ENCODE measurements at regions not wholly inside any gene's neighbourhood (a gene's known extent, or its start where the extent isn't known, plus 50 kb on each side); places are given as distances from the start of the nearest gene placed in this dataset.

DNA sequence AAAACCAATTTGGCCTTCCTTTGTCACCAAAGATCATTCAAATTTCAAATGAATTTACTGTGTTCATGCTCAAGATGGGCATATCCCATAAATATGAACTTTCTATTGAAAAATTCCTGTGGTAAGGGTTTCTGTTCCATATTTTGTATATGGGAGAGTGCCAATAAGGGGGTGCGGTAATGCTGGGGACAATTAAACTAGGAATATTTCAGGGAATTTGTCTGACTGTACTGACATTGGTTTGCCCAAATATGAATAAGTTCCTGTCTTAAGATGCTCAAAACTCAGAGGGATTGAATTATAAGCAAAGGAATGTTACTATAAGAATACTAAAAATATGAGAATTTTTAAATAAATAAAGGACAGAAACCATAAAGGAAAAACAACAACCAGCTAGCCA, 553.0 kb upstream of the MARCKS start:
- TF ChIP-seq, protein P1, sequence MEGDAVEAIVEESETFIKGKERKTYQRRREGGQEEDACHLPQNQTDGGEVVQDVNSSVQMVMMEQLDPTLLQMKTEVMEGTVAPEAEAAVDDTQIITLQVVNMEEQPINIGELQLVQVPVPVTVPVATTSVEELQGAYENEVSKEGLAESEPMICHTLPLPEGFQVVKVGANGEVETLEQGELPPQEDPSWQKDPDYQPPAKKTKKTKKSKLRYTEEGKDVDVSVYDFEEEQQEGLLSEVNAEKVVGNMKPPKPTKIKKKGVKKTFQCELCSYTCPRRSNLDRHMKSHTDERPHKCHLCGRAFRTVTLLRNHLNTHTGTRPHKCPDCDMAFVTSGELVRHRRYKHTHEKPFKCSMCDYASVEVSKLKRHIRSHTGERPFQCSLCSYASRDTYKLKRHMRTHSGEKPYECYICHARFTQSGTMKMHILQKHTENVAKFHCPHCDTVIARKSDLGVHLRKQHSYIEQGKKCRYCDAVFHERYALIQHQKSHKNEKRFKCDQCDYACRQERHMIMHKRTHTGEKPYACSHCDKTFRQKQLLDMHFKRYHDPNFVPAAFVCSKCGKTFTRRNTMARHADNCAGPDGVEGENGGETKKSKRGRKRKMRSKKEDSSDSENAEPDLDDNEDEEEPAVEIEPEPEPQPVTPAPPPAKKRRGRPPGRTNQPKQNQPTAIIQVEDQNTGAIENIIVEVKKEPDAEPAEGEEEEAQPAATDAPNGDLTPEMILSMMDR (IDR thresholded peaks at IDR 0.05; ENCODE audit: low read depth, low read length), result no peak
- no peak overlapping the region for H3K4me3 ChIP-seq (ENCODE audit: low read depth, low read length)

DNA sequence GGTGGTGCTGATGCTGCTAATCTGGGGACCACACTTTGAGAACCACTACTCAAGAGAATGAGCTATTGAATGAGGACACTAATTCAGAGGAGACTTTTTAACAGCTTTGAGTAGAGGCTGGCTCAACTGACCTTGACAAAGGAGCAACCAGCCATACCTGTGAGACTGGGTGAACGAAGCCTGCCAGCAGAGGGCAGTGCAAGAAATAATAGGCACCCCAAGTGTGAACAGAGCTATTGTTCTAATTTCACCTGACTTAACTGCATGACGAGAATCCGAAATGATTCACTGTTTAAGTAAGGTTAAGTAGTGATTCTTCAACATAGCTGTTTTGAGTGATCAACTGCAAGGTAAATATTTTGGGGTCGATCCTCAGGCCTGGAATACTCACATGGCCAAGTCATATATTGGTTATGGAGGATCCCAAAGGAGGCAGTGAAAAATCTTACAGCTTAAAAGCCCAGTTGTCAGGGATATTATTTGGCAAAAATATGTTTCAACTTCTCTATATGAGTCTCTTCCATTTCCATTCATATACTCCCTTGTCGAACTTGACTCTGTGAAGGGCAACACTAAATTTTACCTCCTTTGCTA, 550.5 kb upstream of the MARCKS start:
- TF ChIP-seq, protein P1 (IDR thresholded peaks at IDR 0.05; ENCODE audit: low read depth, low read length), result peak; percentile 33
- H3K4me3 ChIP-seq (ENCODE audit: low read depth, low read length), result no peak overlapping the region

DNA sequence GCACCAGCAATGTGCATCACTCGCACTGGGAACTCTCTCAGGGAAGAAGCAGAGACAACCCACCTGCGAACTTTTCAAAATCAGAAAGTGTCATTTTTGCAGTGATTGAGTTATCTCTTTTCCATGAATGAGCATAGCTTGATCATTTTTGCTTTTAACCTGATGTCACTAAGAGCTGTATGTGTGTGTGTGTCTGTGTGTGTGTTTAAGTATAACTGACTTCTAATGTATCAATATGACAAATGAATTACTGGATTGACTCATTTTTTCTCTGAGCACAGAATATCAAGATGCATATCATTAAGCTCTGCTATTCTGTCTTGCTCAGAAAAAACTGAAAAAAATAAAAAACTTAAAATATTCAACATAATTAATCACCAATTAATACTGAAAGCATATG, 548.9 kb upstream of the MARCKS start:
- TF ChIP-seq, protein P1 (IDR thresholded peaks at IDR 0.05; ENCODE audit: low read depth, low read length), result no peak

DNA sequence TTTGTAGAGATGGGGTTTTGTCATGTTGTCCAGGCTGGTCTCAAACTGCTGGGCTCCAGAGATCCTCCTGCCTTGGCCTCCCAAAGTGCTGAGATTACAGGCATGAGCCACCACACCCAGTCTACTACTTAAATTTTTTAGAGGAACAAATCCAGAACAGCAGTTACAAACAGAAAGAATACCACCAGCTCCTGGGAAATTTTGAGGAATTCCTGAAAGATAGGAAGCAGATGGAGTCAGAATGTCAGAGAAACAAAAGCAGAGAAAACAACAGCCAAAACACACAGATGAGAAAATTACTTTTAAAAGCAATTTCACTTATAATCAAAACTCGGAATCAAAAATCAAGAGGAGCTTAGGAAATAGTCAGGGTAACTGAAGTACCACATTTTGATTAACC, 543.3 kb upstream of the MARCKS start:
- TF ChIP-seq, protein P1 (IDR thresholded peaks at IDR 0.05; ENCODE audit: low read depth, low read length), result no peak
- H3K4me3 ChIP-seq (ENCODE audit: low read depth, low read length), result no peak overlapping the region

More for the DNA sequence above, 548.9 kb upstream of the MARCKS start:
- no peak overlapping the region for H3K4me3 ChIP-seq (ENCODE audit: low read depth, low read length)

DNA sequence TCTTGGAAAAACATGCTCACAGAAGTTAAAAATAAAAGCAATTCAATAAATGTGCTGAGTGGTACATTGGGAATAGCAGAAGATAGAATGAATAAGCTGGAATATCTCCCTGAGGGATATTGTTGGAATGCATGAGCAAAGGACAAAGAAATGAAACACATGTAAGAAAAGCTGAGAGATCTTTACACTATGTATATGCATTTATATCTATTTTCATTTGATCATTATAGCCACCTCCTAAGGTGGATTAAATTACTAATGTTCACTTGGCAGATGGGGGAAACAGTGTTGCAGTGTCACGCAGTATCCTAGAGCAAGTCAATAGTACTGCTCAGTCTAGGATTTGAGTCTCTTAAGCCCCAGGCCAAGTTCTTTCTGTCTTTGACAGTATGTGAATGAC, 542.0 kb upstream of the MARCKS start:
- no peak overlapping the region for H3K4me3 ChIP-seq (ENCODE audit: low read depth, low read length)
- TF ChIP-seq, protein P1 (IDR thresholded peaks at IDR 0.05; ENCODE audit: low read depth, low read length), result no peak

DNA sequence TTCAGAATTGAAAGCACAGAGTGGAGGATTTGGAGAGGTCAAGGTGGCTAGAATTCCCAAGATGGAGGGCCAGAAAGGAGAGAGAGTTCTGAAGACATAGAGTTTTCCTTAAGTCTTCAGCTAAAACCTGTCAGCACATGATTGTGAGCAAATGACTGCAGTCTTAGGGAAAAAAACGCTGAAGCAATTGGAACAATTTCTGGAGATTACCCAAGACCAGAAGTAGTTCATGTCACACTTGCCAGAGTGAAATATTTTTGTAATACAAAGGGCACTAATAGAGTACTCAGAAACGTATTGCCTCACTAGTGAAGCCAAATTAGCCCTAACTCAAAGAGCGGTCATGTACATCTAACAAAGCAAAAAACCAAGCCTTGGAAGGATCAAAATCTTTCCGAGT, 541.3 kb upstream of the MARCKS start:
- TF ChIP-seq, protein P1 (IDR thresholded peaks at IDR 0.05; ENCODE audit: low read depth, low read length), result no peak
- H3K4me3 ChIP-seq (ENCODE audit: low read depth, low read length), result no peak overlapping the region

DNA sequence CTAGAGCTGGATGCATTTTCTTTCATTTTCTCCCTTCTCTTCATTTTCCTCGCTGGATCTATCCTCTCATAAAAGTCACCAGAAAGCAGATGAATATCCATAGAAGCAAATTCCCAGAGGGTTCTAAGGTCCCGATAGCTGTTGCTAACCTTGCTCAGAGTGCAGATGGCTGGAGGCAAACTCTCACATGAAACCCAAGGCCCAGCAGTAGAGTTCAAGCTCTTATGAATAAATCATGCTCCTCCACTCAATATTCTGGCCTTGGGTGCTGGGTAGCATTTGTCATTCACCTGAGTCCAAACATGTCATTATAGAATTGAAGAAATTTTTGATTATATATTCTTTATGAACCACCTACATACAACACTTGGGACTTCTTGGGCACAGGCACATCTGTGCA, 539.7 kb upstream of the MARCKS start:
- TF ChIP-seq, protein P1 (IDR thresholded peaks at IDR 0.05; ENCODE audit: low read depth, low read length), result no peak
- H3K4me3 ChIP-seq (ENCODE audit: low read depth, low read length), result no peak overlapping the region
